Endothelial cell of umbilical vein (primary cell): ENCODE measurements at regions not wholly inside any gene's neighbourhood (a gene's known extent, or its start where the extent isn't known, plus 50 kb on each side); places are given as distances from the start of the nearest gene placed in this dataset.

Experiments
- BruUV-seq: library from RNA; stranded (reverse); fragments of 400-500 nt; replicated peaks from 2 replicates; lab custom pipeline; 2021; lab: Mats Ljungman, UMichigan
- CTCF ChIA-PET: fragments of 300-600, 350-600 bp; sonication (Branson Sonifier 250); formaldehyde crosslinking; loops from one replicate; lab custom pipeline; 2021; ENCODE audit warnings: antibody characterized with exemption, inconsistent platforms; lab: Charles Lee
- POLR2A ChIA-PET: fragments of 300-600, 350-600 bp; sonication (Branson Sonifier 250); formaldehyde crosslinking; loops from one replicate; lab custom pipeline; 2021; ENCODE audit warnings: antibody characterized with exemption, inconsistent platforms; lab: Charles Lee
- DNase-seq: peaks from one replicate; pipeline ENCODE4 v3.0.0-alpha.2; 2011; ENCODE audit warnings: low read depth, low spot score
- FAIRE-seq: peaks from 2 replicates; lab custom pipeline; 2011; peaks lifted over from hg19 to GRCh38; lab: Jason Lieb, UNC
- H2AFZ ChIP-seq: 2 replicates; pipeline ENCODE4 v1.6.0; 2012; ENCODE audit warnings: low read depth, low read length, control low read depth, inconsistent platforms
- H3K27ac ChIP-seq: 2 replicates; pipeline ENCODE4 v1.5.1; 2011; ENCODE audit warnings: low read depth, mild to moderate bottlenecking, control low read depth, low read length, moderate library complexity; ENCODE audit not compliant: insufficient read depth
- H3K27me3 ChIP-seq, 2 experiments: 2 replicates each; pipeline versions ENCODE4 v1.6.0 to v1.6.1; 2011; ENCODE audit warnings: low read length in 2 of 2, mixed read lengths in 1 of 2; ENCODE audit not compliant: control insufficient read depth in 2 of 2, insufficient read depth in 2 of 2
- H3K36me3 ChIP-seq, 2 experiments: 2 replicates in 1 of 2; 3 replicates in 1 of 2; pipeline ENCODE4 v1.5.1; 2011; ENCODE audit warnings: low read length in 2 of 2, mild to moderate bottlenecking in 1 of 2, moderate library complexity in 1 of 2; ENCODE audit not compliant: control insufficient read depth in 2 of 2, insufficient read depth in 2 of 2; ENCODE audit errors: extremely low read depth in 1 of 2
- H3K4me1 ChIP-seq: 3 replicates; pipeline ENCODE4 v1.5.1; 2011; ENCODE audit warnings: mild to moderate bottlenecking, low read length; ENCODE audit not compliant: control insufficient read depth, insufficient read depth; ENCODE audit errors: extremely low read depth
- H3K4me2 ChIP-seq: 2 replicates; pipeline ENCODE4 v1.6.1; 2011; ENCODE audit warnings: low read length, control low read depth, mixed read lengths; ENCODE audit not compliant: insufficient read depth
- H3K4me3 ChIP-seq, 3 experiments: fragments of 200-600 bp in 1 of 3; sonication (generic), shearing (Covaris generic) in 1 of 3; replicated peaks in 1 of 3; 2 replicates each; pipeline ENCODE4 v1.5.1; 2011 to 2016; ENCODE audit warnings: control low read depth in 3 of 3, low read length in 3 of 3, mild to moderate bottlenecking in 2 of 3, inconsistent platforms in 1 of 3, low read depth in 1 of 3, moderate library complexity in 1 of 3; ENCODE audit not compliant: insufficient read depth in 1 of 3
- H3K79me2 ChIP-seq: 2 replicates; pipeline ENCODE4 v1.6.0; 2012; ENCODE audit warnings: low read length, inconsistent platforms; ENCODE audit not compliant: control insufficient read depth, insufficient read depth
- H3K9ac ChIP-seq: replicated peaks from 2 replicates; pipeline ENCODE3; 2011; ENCODE audit warnings: low read length, control low read depth; ENCODE audit not compliant: insufficient read depth; ENCODE audit errors: extremely low read depth
- H3K9me1 ChIP-seq: replicated peaks from 3 replicates; pipeline ENCODE4 v1.6.0; 2011; ENCODE audit warnings: mild to moderate bottlenecking, low read length; ENCODE audit not compliant: control insufficient read depth, insufficient read depth; ENCODE audit errors: extremely low read depth
- H3K9me3 ChIP-seq: replicated peaks from 2 replicates; pipeline ENCODE4 v1.5.1; 2012; ENCODE audit warnings: low read length, inconsistent platforms; ENCODE audit not compliant: control insufficient read depth, insufficient read depth
- H4K20me1 ChIP-seq: replicated peaks from 2 replicates; pipeline ENCODE3; 2011; ENCODE audit warnings: mild to moderate bottlenecking, low read length; ENCODE audit not compliant: control insufficient read depth, insufficient read depth; ENCODE audit errors: extremely low read depth
- CTCF ChIP-seq, 2 donors: IDR thresholded peaks; 1 replicate in 1 of 2; 2 replicates in 1 of 2; pipeline ENCODE4 v1.5.1; 2011; ENCODE audit warnings: low read length in 2 of 2, mild to moderate bottlenecking in 2 of 2, moderate library complexity in 2 of 2, control low read depth in 1 of 2, inconsistent platforms in 1 of 2, low read depth in 1 of 2; ENCODE audit not compliant: insufficient read depth in 1 of 2; ENCODE audit errors: extremely low read depth in 1 of 2
- EZH2 ChIP-seq: IDR thresholded peaks from 2 replicates; pipeline ENCODE4 v1.6.1; 2012; ENCODE audit warnings: borderline replicate concordance, low read depth, mild to moderate bottlenecking, moderate library complexity, low read length, inconsistent platforms; ENCODE audit not compliant: severe bottlenecking
- FOS ChIP-seq: IDR thresholded peaks from 2 replicates; pipeline ENCODE4 v1.6.1; 2011; ENCODE audit warnings: mild to moderate bottlenecking, low read length, moderate library complexity, borderline replicate concordance; ENCODE audit not compliant: insufficient read depth
- GATA2 ChIP-seq: IDR thresholded peaks from 2 replicates; pipeline ENCODE4 v1.7.0; 2011; ENCODE audit warnings: low read depth, mild to moderate bottlenecking, moderate library complexity, mixed read lengths, low read length; ENCODE audit not compliant: insufficient read length, insufficient read depth
- JUN ChIP-seq: IDR thresholded peaks from 2 replicates; pipeline ENCODE4 v1.6.1; 2011; ENCODE audit warnings: borderline replicate concordance, low read depth; ENCODE audit not compliant: insufficient read length, insufficient read depth
- MAX ChIP-seq: IDR thresholded peaks from 2 replicates; pipeline ENCODE4 v1.6.1; 2011; ENCODE audit not compliant: insufficient read depth, insufficient read length
- MYC ChIP-seq: IDR thresholded peaks from one replicate; pipeline ENCODE4 v1.6.1; 2011; ENCODE audit warnings: mild to moderate bottlenecking, low read depth, low read length
- POLR2A ChIP-seq: IDR thresholded peaks from 2 replicates; pipeline ENCODE4 v1.6.1; 2012; ENCODE audit warnings: low read depth, mild to moderate bottlenecking, control low read depth, low read length
- POLR2AphosphoS5 ChIP-seq: IDR thresholded peaks from 2 replicates; pipeline ENCODE4 v1.6.1; 2012; ENCODE audit warnings: low read depth, mild to moderate bottlenecking, control low read depth, low read length, moderate library complexity; ENCODE audit not compliant: insufficient read depth
- dilution Hi-C: fragments of 300-500 bp; cut with MboI; formaldehyde crosslinking; loops from one replicate; pipeline ENCODE4 v1.15.0; 2019; ENCODE audit warnings: low sequenced_read_pairs; ENCODE audit not compliant: extremely low pct_ligation_motif_present
- intact Hi-C: fragments of 100-400 bp; cut with micrococcal nuclease; formaldehyde crosslinking; loops from one replicate; pipeline ENCODE4 v1.10.0; 2022

- no peak for DNase-seq
- no TSS peak for BruUV-seq
- POLR2A ChIA-PET = no interaction called here
Measured at GRCh38 chr1:214213136-214213535, 67.8 kb upstream of the SMYD2 start.

More at GRCh38 chr1:214213136-214213535, 67.8 kb upstream of the SMYD2 start:
- Histone ChIP-seq H3K4me3 (no peak overlapping the region), H3K27ac (no peak overlapping the region), H3K79me2 (no peaks in the 10 kb centered on the region), H3K27me3 (peaks cover 6 to 16% of the 10 kb centered on the region in 2 experiments), H2AFZ (no peak overlapping the region), H3K9me1 (no peaks in the 10 kb centered on the region), H4K20me1 (no peaks in the 10 kb centered on the region), H3K9ac (no peak overlapping the region), H3K4me1 (peaks cover 7% of the 10 kb centered on the region), H3K36me3 (no peaks in the 10 kb centered on the region), H3K9me3 (no peaks in the 10 kb centered on the region), H3K4me2 (no peak overlapping the region)
- intact Hi-C loops (loop anchor here (5.0 kb wide), 2 partner anchors 651 to 1091 kb away; no protein-coding TSS in a partner anchor), dilution Hi-C loops (no loop called here)
- CTCF ChIA-PET = interaction anchor here (1.0 to 11.0 kb wide), 3 partner anchors 8 to 116 kb away, joined by 3 to 671 read pairs (median 3); no protein-coding TSS in a partner anchor
- TF ChIP-seq MAX (no peak), MYC (no peak), POLR2AphosphoS5 (no peak), GATA2 (no peak), FOS (no peak), POLR2A (no peak), JUN (no peak), EZH2 (no peak), CTCF (IDR thresholded peaks at IDR 0.05; ENCODE audit: extremely low read depth in 1 of 2, insufficient read depth in 1 of 2, low read depth in 1 of 2, low read length in 2 of 2) (no peak)
- no peak for FAIRE-seq
